ENCODE measurements at regions not wholly inside any gene's neighbourhood (a gene's known extent, or its start where the extent isn't known, plus 50 kb on each side); places are given as distances from the start of the nearest gene placed in this dataset.
A peak's percentile ranks its signal among the peaks of the same experiment; 100 is the strongest.

DNA sequence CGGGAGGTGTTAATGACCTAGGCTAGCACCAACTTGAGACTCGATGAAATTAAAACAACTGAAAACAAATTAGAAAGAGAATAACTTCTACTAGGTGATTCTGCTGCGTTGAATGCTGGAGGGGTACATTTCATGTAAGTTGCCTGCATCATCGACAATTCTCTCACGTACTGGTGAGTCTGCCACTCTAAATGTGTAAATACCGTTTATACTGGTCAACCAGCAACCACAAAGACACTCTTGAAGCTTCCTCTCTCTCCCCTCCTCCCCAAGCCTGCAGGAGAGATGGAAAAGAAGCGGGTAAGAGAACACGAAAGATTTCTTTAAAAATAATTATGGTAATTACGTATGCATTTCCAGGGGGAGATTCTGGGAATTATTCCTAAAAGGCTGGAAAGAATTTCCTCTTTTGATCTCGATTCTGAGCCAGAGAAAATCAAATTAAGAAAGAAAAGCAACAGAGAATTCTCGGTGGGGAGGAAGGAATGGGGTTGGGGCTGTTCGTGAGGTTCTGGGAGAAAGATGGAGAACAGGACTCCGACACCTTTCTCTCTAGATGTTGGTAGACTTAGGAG lies 68.6 kb upstream of the MRTFB start:
- Histone ChIP-seq H3K9me3 (ENCODE audit: control insufficient read depth in 1 of 2, low read length in 2 of 2) (no peaks in the 10 kb centered on the region), H3K4me1 (ENCODE audit: control insufficient read depth in 1 of 2, insufficient read depth in 2 of 2, low read length in 2 of 2) (peaks cover 6 to 15% of the 10 kb centered on the region in 2 donors), H3K4me3 (ENCODE audit: low read depth in 1 of 2, low read length in 2 of 2) (peak overlapping the region; percentile 10 to 54)

DNA sequence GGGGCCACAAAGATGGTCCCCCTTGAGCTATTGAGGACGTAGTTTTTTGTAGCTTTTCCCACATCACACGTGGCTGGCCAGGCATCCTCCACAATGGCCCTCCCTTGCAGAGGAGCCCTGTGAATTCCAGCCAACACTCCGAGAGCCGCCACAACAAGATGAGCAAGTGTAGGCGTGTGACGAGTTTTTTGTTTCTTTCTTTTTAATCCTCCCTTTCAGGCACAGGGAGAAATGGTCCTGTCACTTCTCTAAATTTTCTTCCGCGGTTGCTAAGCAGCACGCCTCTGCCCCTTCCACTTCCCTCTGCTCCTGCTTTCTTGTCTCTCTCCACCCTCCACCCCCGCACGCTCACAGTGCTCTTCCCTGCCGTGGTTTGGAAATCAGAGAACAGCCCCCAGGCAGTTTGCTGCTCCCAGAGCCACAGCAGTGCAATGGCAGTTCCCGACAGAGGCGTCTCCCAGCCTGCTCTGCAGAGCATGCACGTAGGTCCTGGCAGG lies 68.0 kb upstream of the MRTFB start:
- H3K27me3 ChIP-seq (ENCODE audit: low read depth, low read length), result no peaks in the 10 kb centered on the region
- H3K36me3 ChIP-seq (ENCODE audit: control insufficient read depth in 1 of 2, insufficient read depth in 2 of 2, low read length in 2 of 2), result no peaks in the 10 kb centered on the region
- peaks cover 6 to 15% of the 10 kb centered on the region in 2 donors for H3K4me1 ChIP-seq (ENCODE audit: control insufficient read depth in 1 of 2, insufficient read depth in 2 of 2, low read length in 2 of 2)
- H3K27ac ChIP-seq (ENCODE audit: low read length), result no peak overlapping the region
- peak overlapping the region; percentile 10 to 54 for H3K4me3 ChIP-seq (ENCODE audit: low read depth in 1 of 2, low read length in 2 of 2)
- no peaks in the 10 kb centered on the region for H3K9me3 ChIP-seq (ENCODE audit: control insufficient read depth in 1 of 2, low read length in 2 of 2)

More for the DNA sequence above, 68.6 kb upstream of the MRTFB start:
- H3K36me3 ChIP-seq (ENCODE audit: control insufficient read depth in 1 of 2, insufficient read depth in 2 of 2, low read length in 2 of 2), result no peaks in the 10 kb centered on the region
- no peak overlapping the region for H3K27ac ChIP-seq (ENCODE audit: low read length)
- no peaks in the 10 kb centered on the region for H3K27me3 ChIP-seq (ENCODE audit: low read depth, low read length)

DNA sequence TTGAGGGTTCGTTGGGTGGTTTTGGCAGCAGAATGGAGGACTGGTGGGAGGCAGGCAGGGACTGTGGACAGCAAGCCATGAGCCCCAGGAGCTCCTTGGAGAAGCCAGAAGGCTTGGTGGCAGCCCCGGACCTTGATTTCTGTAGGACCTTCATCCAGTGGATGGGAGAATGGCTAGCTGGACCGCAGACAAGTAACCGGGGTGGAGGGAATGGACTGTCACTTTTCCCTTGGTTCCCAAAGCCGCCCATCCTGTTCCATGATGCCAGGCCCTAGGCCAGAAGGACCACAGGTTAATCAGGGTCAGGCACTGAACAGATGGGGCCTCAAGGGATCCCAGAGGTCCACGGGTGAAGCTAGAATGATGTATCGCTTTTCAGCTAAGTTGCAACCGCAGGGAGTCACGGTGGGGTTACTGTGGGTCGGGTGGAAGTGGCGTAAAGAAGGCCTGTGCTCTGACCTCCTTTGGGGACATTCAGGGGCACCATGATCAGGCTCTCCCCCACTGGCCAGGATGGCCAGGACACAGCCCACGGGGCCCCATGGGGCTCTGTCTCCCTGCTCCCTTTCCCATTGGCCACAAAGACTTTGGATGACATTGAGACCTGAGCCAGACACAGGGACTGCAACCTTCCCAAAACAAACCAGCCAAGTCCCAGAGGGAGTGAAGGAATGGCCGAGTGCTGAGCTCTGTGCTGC lies 66.9 kb upstream of the MRTFB start:
- Histone ChIP-seq H3K4me1 (ENCODE audit: control insufficient read depth in 1 of 2, insufficient read depth in 2 of 2, low read length in 2 of 2) (peaks cover 6 to 15% of the 10 kb centered on the region in 2 donors), H3K4me3 (ENCODE audit: low read depth in 1 of 2, low read length in 2 of 2) (no peak overlapping the region)

DNA sequence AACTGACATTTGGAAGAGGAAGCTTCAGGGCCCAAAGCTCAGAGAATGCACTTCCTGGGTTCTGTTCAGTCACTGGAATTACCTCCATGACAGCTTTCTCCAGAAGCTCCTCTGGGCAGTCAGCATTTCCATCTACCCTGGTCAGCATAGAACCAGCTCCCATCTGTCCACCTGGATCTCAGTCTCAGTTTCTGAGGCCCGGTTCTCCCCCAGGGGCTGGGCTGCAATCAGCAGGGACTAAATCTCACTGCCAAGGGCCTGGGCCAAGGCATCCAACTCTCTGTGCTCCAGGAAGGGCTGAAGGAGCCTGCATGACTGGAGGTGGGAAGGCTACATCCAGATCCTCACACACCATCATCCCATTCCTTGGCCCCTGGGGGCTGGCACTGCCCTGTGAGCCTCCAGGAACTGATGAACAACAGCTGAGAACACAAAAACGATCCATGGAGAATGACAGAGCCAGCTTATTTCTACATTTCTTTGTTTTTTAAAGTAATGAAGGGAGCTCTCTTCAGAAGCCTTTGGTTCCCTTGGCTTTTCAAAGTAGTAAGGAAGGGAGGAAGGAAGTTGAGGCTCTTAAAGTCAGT lies 66.3 kb upstream of the MRTFB start:
- no peak overlapping the region for H3K4me3 ChIP-seq (ENCODE audit: low read depth in 1 of 2, low read length in 2 of 2)
- H3K4me1 ChIP-seq (ENCODE audit: control insufficient read depth in 1 of 2, insufficient read depth in 2 of 2, low read length in 2 of 2), result peaks cover 6 to 15% of the 10 kb centered on the region in 2 donors
- H3K36me3 ChIP-seq (ENCODE audit: control insufficient read depth in 1 of 2, insufficient read depth in 2 of 2, low read length in 2 of 2), result no peaks in the 10 kb centered on the region
- H3K9me3 ChIP-seq (ENCODE audit: control insufficient read depth in 1 of 2, low read length in 2 of 2), result no peaks in the 10 kb centered on the region
- no peak overlapping the region for H3K27ac ChIP-seq (ENCODE audit: low read length)
- no peaks in the 10 kb centered on the region for H3K27me3 ChIP-seq (ENCODE audit: low read depth, low read length)

More for the DNA sequence above, 66.9 kb upstream of the MRTFB start:
- Histone ChIP-seq H3K9me3 (ENCODE audit: control insufficient read depth in 1 of 2, low read length in 2 of 2) (no peaks in the 10 kb centered on the region), H3K27ac (ENCODE audit: low read length) (no peak overlapping the region), H3K27me3 (ENCODE audit: low read depth, low read length) (no peaks in the 10 kb centered on the region), H3K36me3 (ENCODE audit: control insufficient read depth in 1 of 2, insufficient read depth in 2 of 2, low read length in 2 of 2) (no peaks in the 10 kb centered on the region)

DNA sequence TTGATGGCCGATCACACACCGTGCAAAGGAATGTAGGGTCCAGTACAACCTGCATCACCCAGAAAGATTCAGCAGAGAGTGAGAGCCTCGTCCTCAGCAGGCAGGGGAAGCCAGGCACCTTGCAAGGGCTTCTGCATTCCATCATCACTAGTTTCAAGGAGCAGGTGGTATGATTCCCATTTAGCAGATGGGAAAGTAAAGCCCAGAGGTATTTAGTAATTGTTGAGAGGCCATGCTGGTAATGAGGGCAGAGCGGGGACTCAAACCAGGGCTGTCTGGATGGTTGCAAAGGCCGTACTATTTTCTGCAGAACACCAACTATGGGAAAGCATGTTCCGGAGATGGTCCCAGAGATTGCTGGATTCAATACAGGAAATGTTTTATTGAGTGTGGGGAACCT lies 65.8 kb upstream of the MRTFB start:
- Histone ChIP-seq H3K36me3 (ENCODE audit: control insufficient read depth in 1 of 2, insufficient read depth in 2 of 2, low read length in 2 of 2) (no peaks in the 10 kb centered on the region), H3K4me3 (ENCODE audit: low read depth in 1 of 2, low read length in 2 of 2) (no peak overlapping the region), H3K27ac (ENCODE audit: low read length) (no peak overlapping the region), H3K4me1 (ENCODE audit: control insufficient read depth in 1 of 2, insufficient read depth in 2 of 2, low read length in 2 of 2) (peaks cover 6 to 15% of the 10 kb centered on the region in 2 donors), H3K9me3 (ENCODE audit: control insufficient read depth in 1 of 2, low read length in 2 of 2) (no peaks in the 10 kb centered on the region), H3K27me3 (ENCODE audit: low read depth, low read length) (no peaks in the 10 kb centered on the region)

DNA sequence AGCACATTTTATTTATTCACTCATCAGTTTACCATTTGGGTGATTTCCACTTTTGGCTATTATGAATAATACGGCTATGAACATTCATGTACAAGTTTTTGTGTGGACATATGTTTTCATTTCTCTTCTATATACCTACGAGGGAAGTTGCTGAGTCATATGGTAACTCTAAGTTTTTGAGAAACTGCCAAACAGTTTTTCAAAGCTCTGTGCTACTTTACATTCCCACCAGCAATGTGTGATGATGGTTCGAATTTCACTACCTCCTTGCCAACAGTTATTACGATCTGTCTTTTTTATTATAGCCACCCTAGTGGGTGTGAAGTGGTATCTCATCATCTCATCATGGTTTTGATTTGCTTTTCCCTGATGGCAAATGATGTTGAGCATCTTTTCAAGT lies 63.7 kb upstream of the MRTFB start:
- Histone ChIP-seq H3K4me1 (ENCODE audit: control insufficient read depth in 1 of 2, insufficient read depth in 2 of 2, low read length in 2 of 2) (peaks cover 5 to 13% of the 10 kb centered on the region in 2 donors), H3K27ac (ENCODE audit: low read length) (no peak overlapping the region), H3K9me3 (ENCODE audit: control insufficient read depth in 1 of 2, low read length in 2 of 2) (no peaks in the 10 kb centered on the region)

DNA sequence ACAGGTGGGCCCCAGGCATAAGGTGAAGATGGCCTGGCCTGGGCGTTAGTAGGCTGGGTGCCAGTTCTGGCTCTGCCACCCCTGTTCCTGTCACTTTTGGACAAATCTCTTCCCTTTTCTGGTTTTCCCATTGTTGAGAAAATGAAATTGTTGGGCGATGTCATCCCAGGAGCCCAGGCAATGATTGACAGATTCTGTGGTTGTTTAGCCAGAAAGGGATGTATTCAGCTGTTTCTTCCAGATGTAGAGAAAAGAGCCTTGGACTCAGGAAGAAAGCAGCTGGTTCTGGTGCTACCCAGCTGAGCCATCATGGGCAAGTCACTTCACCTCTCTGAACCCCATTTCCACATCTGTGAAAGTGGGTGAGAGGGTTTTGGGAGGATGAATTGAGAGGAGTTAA lies 60.1 kb upstream of the MRTFB start:
- Histone ChIP-seq H3K36me3 (ENCODE audit: control insufficient read depth in 1 of 2, insufficient read depth in 2 of 2, low read length in 2 of 2) (no peaks in the 10 kb centered on the region), H3K9me3 (ENCODE audit: control insufficient read depth in 1 of 2, low read length in 2 of 2) (no peaks in the 10 kb centered on the region), H3K4me1 (ENCODE audit: control insufficient read depth in 1 of 2, insufficient read depth in 2 of 2, low read length in 2 of 2) (peaks cover 7% of the 10 kb centered on the region in 2 donors), H3K27ac (ENCODE audit: low read length) (no peak overlapping the region), H3K27me3 (ENCODE audit: low read depth, low read length) (no peaks in the 10 kb centered on the region), H3K4me3 (ENCODE audit: low read depth in 1 of 2, low read length in 2 of 2) (no peak overlapping the region)

More for the DNA sequence above, 63.7 kb upstream of the MRTFB start:
- Histone ChIP-seq H3K36me3 (ENCODE audit: control insufficient read depth in 1 of 2, insufficient read depth in 2 of 2, low read length in 2 of 2) (no peaks in the 10 kb centered on the region), H3K4me3 (ENCODE audit: low read depth in 1 of 2, low read length in 2 of 2) (no peak overlapping the region), H3K27me3 (ENCODE audit: low read depth, low read length) (no peaks in the 10 kb centered on the region)

DNA sequence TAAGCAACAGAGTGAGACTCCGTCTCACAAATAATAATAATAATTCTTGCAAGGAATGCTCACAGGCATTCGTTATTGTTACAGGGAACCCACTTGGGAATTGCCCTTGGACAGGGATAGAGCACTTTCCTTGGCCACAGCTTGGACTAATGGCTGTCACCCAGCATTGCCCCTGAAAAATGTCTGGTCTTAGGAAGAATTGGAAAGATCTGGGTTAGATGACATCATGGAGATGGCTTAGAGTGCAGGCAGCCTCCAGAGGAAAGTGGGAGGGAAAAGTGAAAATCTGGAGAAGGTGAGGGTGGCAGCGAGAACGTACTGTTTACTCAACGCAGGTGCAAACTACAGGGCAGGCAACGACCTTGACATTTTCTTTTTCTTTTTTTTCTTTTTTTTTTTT lies 59.3 kb upstream of the MRTFB start:
- H3K4me1 ChIP-seq (ENCODE audit: control insufficient read depth in 1 of 2, insufficient read depth in 2 of 2, low read length in 2 of 2), result peaks cover 7% of the 10 kb centered on the region in 2 donors
- H3K27ac ChIP-seq (ENCODE audit: low read length), result no peak overlapping the region
- H3K4me3 ChIP-seq (ENCODE audit: low read depth in 1 of 2, low read length in 2 of 2), result no peak overlapping the region
- H3K9me3 ChIP-seq (ENCODE audit: control insufficient read depth in 1 of 2, low read length in 2 of 2), result no peaks in the 10 kb centered on the region
- H3K36me3 ChIP-seq (ENCODE audit: control insufficient read depth in 1 of 2, insufficient read depth in 2 of 2, low read length in 2 of 2), result no peaks in the 10 kb centered on the region
- no peaks in the 10 kb centered on the region for H3K27me3 ChIP-seq (ENCODE audit: low read depth, low read length)

DNA sequence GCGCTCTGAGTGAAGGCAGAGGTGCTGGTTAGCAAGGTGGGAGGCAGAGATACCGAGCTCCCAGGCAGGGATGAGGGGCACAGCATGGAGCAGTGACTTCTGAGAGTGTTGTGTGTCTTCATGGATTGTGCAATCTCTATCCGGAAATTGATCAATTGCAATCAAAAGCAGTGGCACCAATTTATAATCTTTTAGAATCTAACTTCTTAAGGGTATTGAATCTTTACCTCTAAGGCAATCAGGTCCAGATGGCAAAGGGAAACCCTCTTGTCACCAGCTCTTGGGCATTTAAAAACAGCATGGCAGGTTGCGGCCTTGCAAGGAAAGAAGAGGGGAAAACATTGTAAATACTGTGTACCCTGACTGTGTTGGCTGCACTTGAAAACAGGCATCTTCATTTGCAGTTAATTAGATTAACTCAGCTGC lies 58.0 kb upstream of the MRTFB start:
- no peaks in the 10 kb centered on the region for H3K9me3 ChIP-seq (ENCODE audit: control insufficient read depth in 1 of 2, low read length in 2 of 2)
- H3K36me3 ChIP-seq (ENCODE audit: control insufficient read depth in 1 of 2, insufficient read depth in 2 of 2, low read length in 2 of 2), result no peaks in the 10 kb centered on the region
- H3K27me3 ChIP-seq (ENCODE audit: low read depth, low read length), result no peaks in the 10 kb centered on the region
- peak overlapping the region; percentile 10 for H3K27ac ChIP-seq (ENCODE audit: low read length)
- no peak overlapping the region for H3K4me3 ChIP-seq (ENCODE audit: low read depth in 1 of 2, low read length in 2 of 2)
- peaks cover 7% of the 10 kb centered on the region in 2 donors for H3K4me1 ChIP-seq (ENCODE audit: control insufficient read depth in 1 of 2, insufficient read depth in 2 of 2, low read length in 2 of 2)

DNA sequence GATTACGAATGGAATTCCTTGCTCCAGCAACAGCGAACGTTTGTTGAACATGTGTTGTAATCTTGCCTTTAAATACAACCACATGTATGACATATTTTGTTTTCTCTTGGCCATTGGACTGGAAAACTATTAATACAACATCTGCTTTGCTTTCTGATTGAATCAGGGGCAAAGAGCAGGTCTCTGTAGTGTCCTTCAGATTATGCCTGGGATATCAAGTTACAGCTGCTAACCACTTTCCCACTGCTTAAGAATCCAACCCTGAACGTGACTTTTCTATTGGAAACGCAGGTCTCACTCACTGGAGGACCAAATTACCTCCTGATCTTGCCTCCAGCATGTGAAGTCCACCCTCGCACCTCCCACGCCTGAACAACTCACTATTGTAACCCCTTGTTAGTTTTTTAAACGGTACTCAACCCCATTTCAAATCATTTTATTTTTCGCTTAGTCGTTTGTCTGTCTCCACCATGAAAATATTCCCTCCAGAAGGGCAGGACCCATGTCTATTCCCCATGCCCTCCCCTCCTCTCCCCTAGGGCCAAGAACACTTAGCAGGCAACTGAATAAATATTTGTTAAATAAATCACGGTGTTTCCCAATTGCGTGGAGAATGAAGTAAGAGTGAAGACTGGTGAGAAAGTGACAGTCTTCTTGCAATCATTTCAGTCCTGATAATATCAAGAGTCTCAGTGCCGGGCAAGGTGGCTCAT lies 57.4 kb upstream of the MRTFB start:
- Histone ChIP-seq H3K4me1 (ENCODE audit: control insufficient read depth in 1 of 2, insufficient read depth in 2 of 2, low read length in 2 of 2) (peaks cover 7% of the 10 kb centered on the region in 2 donors), H3K9me3 (ENCODE audit: control insufficient read depth in 1 of 2, low read length in 2 of 2) (no peaks in the 10 kb centered on the region), H3K4me3 (ENCODE audit: low read depth in 1 of 2, low read length in 2 of 2) (peak overlapping the region in 1 of 2 donors; percentile 5), H3K27me3 (ENCODE audit: low read depth, low read length) (no peaks in the 10 kb centered on the region), H3K27ac (ENCODE audit: low read length) (peak overlapping the region; percentile 10), H3K36me3 (ENCODE audit: control insufficient read depth in 1 of 2, insufficient read depth in 2 of 2, low read length in 2 of 2) (no peaks in the 10 kb centered on the region)

DNA sequence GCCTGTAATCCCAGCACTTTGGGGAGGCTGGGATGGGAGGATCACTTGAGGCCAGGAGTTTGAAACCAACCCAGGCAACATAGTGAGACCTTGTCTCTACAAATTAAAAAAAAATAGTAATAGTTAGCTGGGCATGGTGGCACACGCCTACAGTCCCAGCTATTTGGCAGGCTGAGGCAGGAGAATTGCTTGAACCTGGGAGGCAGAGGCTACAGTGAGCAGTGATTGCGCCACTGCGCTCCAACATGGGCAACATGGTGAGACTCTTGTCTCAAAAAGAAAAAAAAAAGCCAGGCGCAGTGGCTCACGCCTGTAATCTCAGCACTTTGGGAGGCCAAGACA lies 56.9 kb upstream of the MRTFB start:
- peaks cover 7% of the 10 kb centered on the region in 2 donors for H3K4me1 ChIP-seq (ENCODE audit: control insufficient read depth in 1 of 2, insufficient read depth in 2 of 2, low read length in 2 of 2)
- no peaks in the 10 kb centered on the region for H3K36me3 ChIP-seq (ENCODE audit: control insufficient read depth in 1 of 2, insufficient read depth in 2 of 2, low read length in 2 of 2)
- H3K27me3 ChIP-seq (ENCODE audit: low read depth, low read length), result no peaks in the 10 kb centered on the region
- no peaks in the 10 kb centered on the region for H3K9me3 ChIP-seq (ENCODE audit: control insufficient read depth in 1 of 2, low read length in 2 of 2)
- H3K27ac ChIP-seq (ENCODE audit: low read length), result no peak overlapping the region
- H3K4me3 ChIP-seq (ENCODE audit: low read depth in 1 of 2, low read length in 2 of 2), result no peak overlapping the region
